Hematopoietic multipotent progenitor cell treated with erythropoietin and hydrocortisone succinate and interleukin-3 and kit ligand, for 4 days (in vitro differentiated cells): ENCODE measurements at regions not wholly inside any gene's neighbourhood (a gene's known extent, or its start where the extent isn't known, plus 50 kb on each side); places are given as distances from the start of the nearest gene placed in this dataset.

Experiments
- DNase-seq: peaks from one replicate; pipeline ENCODE4 v3.0.0-alpha.2; 2015

GRCh38 chr9:8074713-8075286 lies 275.2 kb upstream of the DMAC1 start:
- DNase-seq, result no peak

- no peak for DNase-seq
Measured at GRCh38 chr9:8071445-8071798, 271.8 kb upstream of the DMAC1 start.

GRCh38 chr9:8070779-8071444 lies 271.3 kb upstream of the DMAC1 start:
- DNase-seq, result no peak

- DNase-seq, result no peak
Measured at GRCh38 chr9:8062459-8062858, 262.9 kb upstream of the DMAC1 start.

- DNase-seq, result no peak
Measured at GRCh38 chr9:8053501-8053900, 253.9 kb upstream of the DMAC1 start.

GRCh38 chr9:8052991-8053390 lies 253.4 kb upstream of the DMAC1 start:
- no peak for DNase-seq

- DNase-seq, result no peak
Measured at GRCh38 chr9:8037745-8038144, 238.2 kb upstream of the DMAC1 start.

GRCh38 chr9:8036914-8037524 lies 237.4 kb upstream of the DMAC1 start:
- DNase-seq, result no peak

- DNase-seq, result no peak
Measured at GRCh38 chr9:8033794-8034193, 234.2 kb upstream of the DMAC1 start.

- DNase-seq, result no peak
Measured at GRCh38 chr9:8030095-8030494, 230.5 kb upstream of the DMAC1 start.

GRCh38 chr9:8027351-8027750 lies 227.8 kb upstream of the DMAC1 start:
- no peak for DNase-seq

- no peak for DNase-seq
Measured at GRCh38 chr9:8025551-8025950, 226.0 kb upstream of the DMAC1 start.

- DNase-seq, result no peak
Measured at GRCh38 chr9:8020186-8020585, 220.6 kb upstream of the DMAC1 start.

- no peak for DNase-seq
Measured at GRCh38 chr9:8019636-8020035, 220.1 kb upstream of the DMAC1 start.

- DNase-seq, result no peak
Measured at GRCh38 chr9:8014997-8015682, 215.6 kb upstream of the DMAC1 start.

GRCh38 chr9:8012986-8013385 lies 213.4 kb upstream of the DMAC1 start:
- no peak for DNase-seq

GRCh38 chr9:8011974-8012373 lies 212.4 kb upstream of the DMAC1 start:
- peak; percentile 63 for DNase-seq

- DNase-seq, result no peak
Measured at GRCh38 chr9:7996558-7996957, 197.0 kb upstream of the DMAC1 start.

- DNase-seq, result no peak
Measured at GRCh38 chr9:7988644-7989280, 189.2 kb upstream of the DMAC1 start.

- DNase-seq, result no peak
Measured at GRCh38 chr9:7984692-7985091, 185.1 kb upstream of the DMAC1 start.

- no peak for DNase-seq
Measured at GRCh38 chr9:7984203-7984602, 184.6 kb upstream of the DMAC1 start.

GRCh38 chr9:7983490-7983889 lies 183.9 kb upstream of the DMAC1 start:
- no peak for DNase-seq

- peak; percentile 43 for DNase-seq
Measured at GRCh38 chr9:7982907-7983306, 183.3 kb upstream of the DMAC1 start.
